Psoas muscle (tissue), 7 donors: ENCODE measurements at regions not wholly inside any gene's neighbourhood (a gene's known extent, or its start where the extent isn't known, plus 50 kb on each side); places are given as distances from the start of the nearest gene placed in this dataset.

Experiments used
- ATAC-seq, 4 donors: fragments of 200-7000 bp; cut with Tn5 transposase; one replicate each; pipeline ENCODE4 v1.9.1; 2020; ENCODE audit warnings: moderate library complexity in 3 of 4, mild to moderate bottlenecking in 2 of 4
- DNase-seq, 2 donors: peaks; one replicate each; pipeline ENCODE4 v3.0.0-alpha.2; 2020
- H3K27ac ChIP-seq: fragments of 200-600 bp; one replicate; pipeline ENCODE4 v1.8.0; 2022
- H3K27me3 ChIP-seq, 3 donors: fragments of 200-600 bp in 1 of 3; one replicate each; pipeline versions ENCODE4 v1.6.1 to v1.8.0; 2013 to 2022; ENCODE audit warnings: low read length in 2 of 3, mild to moderate bottlenecking in 2 of 3, moderate library complexity in 1 of 3; ENCODE audit not compliant: insufficient read depth in 3 of 3
- H3K36me3 ChIP-seq, 2 donors: fragments of 200-600 bp in 1 of 2; one replicate each; pipeline versions ENCODE4 v1.6.1 to v1.8.0; 2013 to 2022; ENCODE audit warnings: low read depth in 1 of 2, mild to moderate bottlenecking in 1 of 2, moderate library complexity in 1 of 2; ENCODE audit not compliant: insufficient read depth in 1 of 2
- H3K4me1 ChIP-seq: fragments of 200-600 bp; one replicate; pipeline ENCODE4 v1.8.0; 2022
- H3K4me3 ChIP-seq: fragments of 200-600 bp; one replicate; pipeline ENCODE4 v1.8.0; 2022; ENCODE audit warnings: mild to moderate bottlenecking
- H3K9me3 ChIP-seq: fragments of 200-600 bp; one replicate; pipeline ENCODE4 v1.8.0; 2022
- WGBS, 3 donors: extraction: QIAGEN DNeasy Blood & Tissue Kit; methylation state at CpG; one replicate each; pipeline versions ENCODE4 v1.1.6 to v1.1.7; 2013; 5-methylcytosine and 5-hydroxymethylcytosine counted together
- intact Hi-C, 2 donors: fragments of 100-400 bp; cut with DNase I; formaldehyde crosslinking; loops; one replicate each; pipeline versions ENCODE4 v1.11.0 to v1.14.2; 2022
- TF ChIP-seq, protein P1 (sequence below): fragments of 200-600 bp; IDR thresholded peaks from one replicate; pipeline ENCODE4 v1.8.0; 2022; ENCODE audit warnings: antibody characterized with exemption
- donor health status: healthy with polysubstance abuse.
- donor health status: DM: no; HTN: no; CAD: no; lungs with moderate emphysema.
- donor health status: Bipolar disorder and iron deficiency.
- donor health status: healthy.
- donor health status: DM: yes; HTN: yes; CAD: no.
- donor health status: DM: no; HTN: no; CAD: no.
- donor health status: DM: yes; HTN: yes; CAD: no.

- H3K36me3 ChIP-seq, result no peaks in the 10 kb centered on the region
- no peak overlapping the region for H3K27ac ChIP-seq
- no peaks in the 10 kb centered on the region for H3K9me3 ChIP-seq
- no peak overlapping the region for H3K4me3 ChIP-seq
- ATAC-seq (no peak), DNase-seq (no peak)
- intact Hi-C loops, result no loop called here
- TF ChIP-seq, protein P1, sequence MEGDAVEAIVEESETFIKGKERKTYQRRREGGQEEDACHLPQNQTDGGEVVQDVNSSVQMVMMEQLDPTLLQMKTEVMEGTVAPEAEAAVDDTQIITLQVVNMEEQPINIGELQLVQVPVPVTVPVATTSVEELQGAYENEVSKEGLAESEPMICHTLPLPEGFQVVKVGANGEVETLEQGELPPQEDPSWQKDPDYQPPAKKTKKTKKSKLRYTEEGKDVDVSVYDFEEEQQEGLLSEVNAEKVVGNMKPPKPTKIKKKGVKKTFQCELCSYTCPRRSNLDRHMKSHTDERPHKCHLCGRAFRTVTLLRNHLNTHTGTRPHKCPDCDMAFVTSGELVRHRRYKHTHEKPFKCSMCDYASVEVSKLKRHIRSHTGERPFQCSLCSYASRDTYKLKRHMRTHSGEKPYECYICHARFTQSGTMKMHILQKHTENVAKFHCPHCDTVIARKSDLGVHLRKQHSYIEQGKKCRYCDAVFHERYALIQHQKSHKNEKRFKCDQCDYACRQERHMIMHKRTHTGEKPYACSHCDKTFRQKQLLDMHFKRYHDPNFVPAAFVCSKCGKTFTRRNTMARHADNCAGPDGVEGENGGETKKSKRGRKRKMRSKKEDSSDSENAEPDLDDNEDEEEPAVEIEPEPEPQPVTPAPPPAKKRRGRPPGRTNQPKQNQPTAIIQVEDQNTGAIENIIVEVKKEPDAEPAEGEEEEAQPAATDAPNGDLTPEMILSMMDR, result no peak
- WGBS, 3 donors, result 71 to 83% (median 75%) methylated on average over 4 of the region's 4 CpGs
- no peaks in the 10 kb centered on the region for H3K27me3 ChIP-seq
- H3K4me1 ChIP-seq, result no peaks in the 10 kb centered on the region
Observed at GRCh38 chr1:239274242-239274830, 112.0 kb upstream of the CHRM3 start.

- ATAC-seq (no peak), DNase-seq (no peak)
- Histone ChIP-seq H3K27ac (no peak overlapping the region), H3K9me3 (no peaks in the 10 kb centered on the region), H3K36me3 (no peaks in the 10 kb centered on the region), H3K4me3 (no peak overlapping the region), H3K27me3 (no peaks in the 10 kb centered on the region), H3K4me1 (no peaks in the 10 kb centered on the region)
- TF ChIP-seq, protein P1, result no peak
- intact Hi-C loops, result no loop called here
- WGBS, 3 donors, result 91 to 94% (median 93%) methylated on average over 5 of the region's 5 CpGs
Observed at GRCh38 chr1:239270509-239270908, 115.9 kb upstream of the CHRM3 start.

DNA sequence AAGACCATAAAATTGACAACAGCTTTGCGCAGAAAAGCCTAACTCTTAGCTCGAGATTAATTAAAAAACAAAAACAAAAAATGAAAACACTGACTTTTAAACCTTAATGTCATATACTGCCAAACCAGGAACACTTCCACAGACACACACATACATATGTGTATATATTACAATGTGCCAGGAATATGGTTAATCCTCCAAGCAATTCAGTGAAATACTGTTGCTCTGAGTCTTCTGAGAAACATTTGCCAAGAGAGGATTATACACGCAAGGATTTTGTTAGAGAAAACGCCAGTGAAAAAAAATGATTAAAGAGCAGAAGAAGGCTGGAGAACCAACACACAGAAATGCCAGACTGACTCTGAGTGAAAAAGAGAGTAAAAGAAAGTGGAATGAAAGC lies 116.7 kb upstream of the CHRM3 start:
- no peak overlapping the region for H3K4me3 ChIP-seq
- DNase-seq (no peak), ATAC-seq (no peak)
- H3K36me3 ChIP-seq, result no peaks in the 10 kb centered on the region
- no peaks in the 10 kb centered on the region for H3K27me3 ChIP-seq
- no peak overlapping the region for H3K27ac ChIP-seq
- H3K9me3 ChIP-seq, result no peaks in the 10 kb centered on the region
- H3K4me1 ChIP-seq, result no peaks in the 10 kb centered on the region
- WGBS, 3 donors, result 34 to 41% (median 35%) methylated on average over 4 of the region's 4 CpGs
- TF ChIP-seq, protein P1, result no peak
- intact Hi-C loops, result no loop called here

DNA sequence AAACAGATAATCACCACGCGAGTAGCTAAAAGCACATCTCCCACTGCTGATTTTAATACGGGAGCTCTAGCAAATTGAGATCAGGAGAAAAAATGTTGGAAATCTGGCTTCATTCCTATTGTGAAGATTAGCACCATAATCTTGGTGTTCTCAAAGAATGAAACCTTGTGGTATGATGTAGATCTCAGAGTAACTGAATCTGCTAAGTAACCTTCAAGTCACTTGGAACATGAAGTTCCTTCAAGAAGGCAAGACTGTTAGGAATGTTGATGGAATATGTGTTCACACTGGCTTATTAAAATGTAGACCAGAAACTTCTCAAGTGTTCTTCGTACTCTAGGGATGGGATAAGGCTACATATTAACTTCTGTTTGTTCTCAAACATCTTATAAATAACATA lies 117.4 kb upstream of the CHRM3 start:
- WGBS, 3 donors, result 72 to 80% (median 76%) methylated on average over 4 of the region's 4 CpGs
- no peak overlapping the region for H3K4me3 ChIP-seq

More for the DNA sequence above, 117.4 kb upstream of the CHRM3 start:
- Histone ChIP-seq H3K9me3 (no peaks in the 10 kb centered on the region), H3K4me1 (no peaks in the 10 kb centered on the region), H3K27me3 (no peaks in the 10 kb centered on the region), H3K27ac (no peak overlapping the region), H3K36me3 (no peaks in the 10 kb centered on the region)
- ATAC-seq, result no peak
- intact Hi-C loops, result no loop called here
- TF ChIP-seq, protein P1, result no peak
- no peak for DNase-seq
